Parathyroid adenoma (tissue), 2 donors: ENCODE measurements at regions not wholly inside any gene's neighbourhood (a gene's known extent, or its start where the extent isn't known, plus 50 kb on each side); places are given as distances from the start of the nearest gene placed in this dataset.
"Not testable (repeated sequence)": the region's sequence is repeated elsewhere in the genome, so short reads cannot be mapped to it uniquely, and the experiment has no call there.

Experiments
- H2AFZ ChIP-seq: fragments of 300-600 bp; sonication (generic); one replicate; pipeline ENCODE4 v1.7.0; 2017; ENCODE audit warnings: antibody characterized with exemption, mild to moderate bottlenecking
- H3K27ac ChIP-seq: fragments of 300-600 bp; sonication (generic); one replicate; pipeline ENCODE4 v1.7.0; 2017
- H3K27me3 ChIP-seq: fragments of 300-600 bp; sonication (generic); one replicate; pipeline ENCODE4 v1.7.0; 2017; ENCODE audit warnings: low read length; ENCODE audit not compliant: control insufficient read depth, insufficient read depth
- H3K36me3 ChIP-seq: fragments of 300-600 bp; sonication (generic); one replicate; pipeline ENCODE4 v1.7.0; 2017; ENCODE audit warnings: low read length; ENCODE audit not compliant: control insufficient read depth, insufficient read depth
- H3K4me1 ChIP-seq: fragments of 300-600 bp; sonication (generic); one replicate; pipeline ENCODE4 v1.7.0; 2017; ENCODE audit warnings: control low read depth
- H3K4me2 ChIP-seq: fragments of 300-600 bp; sonication (generic); one replicate; pipeline ENCODE4 v1.7.0; 2017; ENCODE audit warnings: low read length
- H3K4me3 ChIP-seq: fragments of 300-600 bp; sonication (generic); one replicate; pipeline ENCODE4 v1.7.0; 2017; ENCODE audit warnings: low read depth, low read length
- H3K79me2 ChIP-seq: fragments of 300-600 bp; sonication (generic); one replicate; pipeline ENCODE4 v1.7.0; 2017; ENCODE audit warnings: control low read depth
- H3K9ac ChIP-seq: fragments of 300-600 bp; sonication (generic); one replicate; pipeline ENCODE4 v1.7.0; 2017; ENCODE audit warnings: mild to moderate bottlenecking
- H3K9me3 ChIP-seq: fragments of 300-600 bp; sonication (generic); one replicate; pipeline ENCODE4 v1.7.0; 2017; ENCODE audit warnings: low read length; ENCODE audit not compliant: control insufficient read depth
- TF ChIP-seq, protein P1 (sequence below): fragments of 300-600 bp; sonication (generic); IDR thresholded peaks from one replicate; pipeline ENCODE4 v1.7.0; 2017; ENCODE audit warnings: antibody characterized with exemption, mild to moderate bottlenecking
- donor health status: primary hyperparathyroidism.

DNA sequence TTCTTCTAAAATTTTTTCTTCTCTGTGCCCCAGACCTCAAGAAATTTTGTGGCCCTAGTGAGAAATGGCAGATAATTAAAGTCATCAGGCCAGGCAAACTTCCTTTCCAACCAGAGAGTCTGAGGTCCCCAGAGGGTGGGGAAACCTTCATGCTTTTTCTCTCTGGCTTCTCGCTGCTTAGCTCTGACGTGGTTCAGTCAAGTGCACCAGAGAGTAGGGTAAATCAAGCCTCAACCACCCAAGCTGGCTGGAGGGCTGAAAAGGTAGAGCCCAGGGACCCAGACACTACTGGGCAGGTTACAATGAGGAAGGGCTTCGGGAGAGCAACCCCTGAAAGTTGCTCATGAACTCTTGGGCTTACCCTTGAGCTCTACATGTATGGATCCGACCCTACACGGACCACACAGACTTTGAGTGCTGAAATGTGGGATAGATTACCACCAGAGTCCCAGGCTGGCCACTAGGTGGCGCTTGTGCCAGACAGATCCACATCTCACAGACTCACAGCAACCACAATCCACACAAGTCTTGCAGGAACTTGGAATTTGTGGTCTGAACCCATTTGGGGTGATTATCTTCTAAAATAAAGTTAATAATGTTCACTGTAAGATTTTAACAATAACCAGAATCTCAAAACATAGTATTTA lies 323.5 kb downstream of the KLF13 start:
- not testable (repeated sequence) for H2AFZ ChIP-seq, H3K27me3 ChIP-seq, H3K4me1 ChIP-seq, H3K4me3 ChIP-seq, H3K9ac ChIP-seq, H3K79me2 ChIP-seq, H3K27ac ChIP-seq, H3K36me3 ChIP-seq, H3K4me2 ChIP-seq, H3K9me3 ChIP-seq
- TF ChIP-seq, protein P1, sequence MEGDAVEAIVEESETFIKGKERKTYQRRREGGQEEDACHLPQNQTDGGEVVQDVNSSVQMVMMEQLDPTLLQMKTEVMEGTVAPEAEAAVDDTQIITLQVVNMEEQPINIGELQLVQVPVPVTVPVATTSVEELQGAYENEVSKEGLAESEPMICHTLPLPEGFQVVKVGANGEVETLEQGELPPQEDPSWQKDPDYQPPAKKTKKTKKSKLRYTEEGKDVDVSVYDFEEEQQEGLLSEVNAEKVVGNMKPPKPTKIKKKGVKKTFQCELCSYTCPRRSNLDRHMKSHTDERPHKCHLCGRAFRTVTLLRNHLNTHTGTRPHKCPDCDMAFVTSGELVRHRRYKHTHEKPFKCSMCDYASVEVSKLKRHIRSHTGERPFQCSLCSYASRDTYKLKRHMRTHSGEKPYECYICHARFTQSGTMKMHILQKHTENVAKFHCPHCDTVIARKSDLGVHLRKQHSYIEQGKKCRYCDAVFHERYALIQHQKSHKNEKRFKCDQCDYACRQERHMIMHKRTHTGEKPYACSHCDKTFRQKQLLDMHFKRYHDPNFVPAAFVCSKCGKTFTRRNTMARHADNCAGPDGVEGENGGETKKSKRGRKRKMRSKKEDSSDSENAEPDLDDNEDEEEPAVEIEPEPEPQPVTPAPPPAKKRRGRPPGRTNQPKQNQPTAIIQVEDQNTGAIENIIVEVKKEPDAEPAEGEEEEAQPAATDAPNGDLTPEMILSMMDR, result peak; percentile 20

DNA sequence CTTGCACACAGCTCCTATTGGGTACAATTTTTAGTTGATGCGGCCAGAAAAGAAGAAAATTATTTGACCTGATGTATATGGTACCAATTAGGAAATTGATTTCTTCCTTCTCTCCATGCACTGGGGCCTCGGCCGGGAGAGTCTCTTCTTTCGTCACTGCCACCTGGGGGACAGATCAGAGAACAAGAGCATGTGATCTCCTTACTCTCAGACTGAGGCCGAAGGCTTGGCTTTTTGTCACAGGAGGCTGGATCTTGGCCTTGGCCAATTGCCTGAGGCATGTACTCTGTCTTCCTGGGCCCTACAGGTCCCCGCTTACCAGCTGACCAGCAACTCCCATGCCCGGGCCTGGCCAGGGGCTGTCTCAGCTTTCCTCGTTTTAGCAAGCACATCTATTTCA lies 330.3 kb downstream of the KLF13 start:
- H3K4me2 ChIP-seq, H3K79me2 ChIP-seq, H3K36me3 ChIP-seq, H3K9ac ChIP-seq, H3K27me3 ChIP-seq, H3K27ac ChIP-seq, H3K4me1 ChIP-seq, H3K4me3 ChIP-seq, H3K9me3 ChIP-seq, H2AFZ ChIP-seq: not testable (repeated sequence)

DNA sequence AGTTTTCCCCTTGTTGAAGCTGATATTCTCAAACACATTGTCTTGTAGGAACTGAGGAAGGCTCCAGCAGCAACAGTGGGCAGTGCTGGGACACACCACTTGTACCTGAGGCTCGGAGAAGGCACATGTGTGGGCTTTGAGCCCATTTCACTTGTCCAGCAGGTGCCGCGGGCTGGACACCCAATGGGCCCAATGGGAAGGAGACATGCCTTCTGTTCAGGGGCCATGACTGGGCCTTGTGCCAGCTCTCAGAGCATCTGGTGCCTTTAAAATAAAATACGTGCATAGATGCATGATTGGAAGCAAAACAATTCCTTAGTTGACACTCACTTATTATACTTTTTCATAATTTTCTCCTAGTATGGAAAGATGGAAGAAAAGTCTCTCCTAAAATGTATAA lies 334.2 kb downstream of the KLF13 start:
- no peak overlapping the region for H3K27ac ChIP-seq
- TF ChIP-seq, protein P1, result no peak
- no peaks in the 10 kb centered on the region for H3K36me3 ChIP-seq
- no peaks in the 10 kb centered on the region for H3K27me3 ChIP-seq
- H3K4me3 ChIP-seq, result no peak overlapping the region
- H2AFZ ChIP-seq, result no peak overlapping the region
- H3K79me2 ChIP-seq, result no peaks in the 10 kb centered on the region
- no peaks in the 10 kb centered on the region for H3K9me3 ChIP-seq
- no peak overlapping the region for H3K9ac ChIP-seq
- H3K4me2 ChIP-seq, result no peak overlapping the region
- H3K4me1 ChIP-seq, result no peaks in the 10 kb centered on the region

DNA sequence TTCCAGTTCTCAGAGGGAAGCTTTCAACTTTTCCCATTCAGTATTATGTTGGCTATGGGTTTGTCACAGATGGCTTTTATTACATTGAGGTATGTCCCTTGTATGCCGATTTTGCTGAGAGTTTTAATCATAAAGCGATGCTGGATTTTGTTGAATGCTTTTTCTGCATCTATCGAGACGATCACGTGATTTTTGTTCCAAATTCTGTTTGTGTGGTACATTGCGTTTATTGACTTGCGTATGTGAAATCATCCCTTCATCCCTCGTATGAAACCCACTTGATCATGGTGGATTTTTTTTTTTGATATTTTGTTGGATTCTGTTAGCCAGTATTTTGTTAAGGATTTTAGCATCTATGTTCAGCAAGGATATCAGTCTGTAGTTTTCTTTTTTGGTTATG lies 339.1 kb downstream of the KLF13 start:
- not testable (repeated sequence) for H3K4me1 ChIP-seq, H3K79me2 ChIP-seq, H3K9ac ChIP-seq, H3K27me3 ChIP-seq, H3K9me3 ChIP-seq, H3K4me3 ChIP-seq, H2AFZ ChIP-seq, H3K36me3 ChIP-seq, H3K4me2 ChIP-seq, H3K27ac ChIP-seq

DNA sequence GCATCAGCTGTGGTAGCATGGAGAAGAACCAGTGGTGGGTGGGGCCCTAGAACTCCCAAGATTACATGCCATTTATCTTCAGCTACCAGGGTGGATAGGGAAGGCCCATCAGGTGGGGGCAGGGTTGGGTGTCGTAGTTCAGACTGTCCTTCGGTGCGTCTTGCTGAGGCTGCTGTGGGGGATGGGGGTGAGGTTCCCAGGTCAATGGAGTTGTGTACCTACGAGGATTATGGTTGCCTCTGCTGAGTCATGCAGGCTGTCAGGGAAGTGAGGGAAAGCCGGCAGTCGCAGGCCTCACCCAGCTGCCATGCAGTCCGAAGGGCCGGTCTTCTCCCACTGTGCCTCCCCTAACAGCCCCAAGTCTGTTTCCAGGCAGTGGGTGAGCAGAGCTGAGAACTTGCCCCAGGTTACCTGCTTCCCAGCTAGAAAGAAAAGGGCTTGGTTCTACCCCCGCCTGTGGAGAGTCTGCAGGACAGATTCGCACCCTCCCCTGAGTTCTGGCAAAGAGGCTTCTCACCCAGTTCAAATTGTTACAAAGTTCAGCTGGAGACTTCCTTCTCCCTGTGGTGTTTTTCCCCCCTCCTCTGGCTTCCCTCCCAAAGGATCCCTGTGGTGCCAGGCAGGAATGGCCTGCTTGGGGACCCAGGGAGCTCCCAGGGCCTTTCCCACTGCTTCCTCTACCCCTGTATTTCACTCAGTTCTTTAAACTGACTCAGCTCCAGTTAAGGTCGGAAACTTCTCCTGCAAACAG lies 342.7 kb downstream of the KLF13 start:
- not testable (repeated sequence) for H3K4me3 ChIP-seq, H3K27me3 ChIP-seq, H3K9ac ChIP-seq, H3K4me2 ChIP-seq, H3K36me3 ChIP-seq, H3K9me3 ChIP-seq, H3K4me1 ChIP-seq, H2AFZ ChIP-seq, H3K79me2 ChIP-seq, H3K27ac ChIP-seq

DNA sequence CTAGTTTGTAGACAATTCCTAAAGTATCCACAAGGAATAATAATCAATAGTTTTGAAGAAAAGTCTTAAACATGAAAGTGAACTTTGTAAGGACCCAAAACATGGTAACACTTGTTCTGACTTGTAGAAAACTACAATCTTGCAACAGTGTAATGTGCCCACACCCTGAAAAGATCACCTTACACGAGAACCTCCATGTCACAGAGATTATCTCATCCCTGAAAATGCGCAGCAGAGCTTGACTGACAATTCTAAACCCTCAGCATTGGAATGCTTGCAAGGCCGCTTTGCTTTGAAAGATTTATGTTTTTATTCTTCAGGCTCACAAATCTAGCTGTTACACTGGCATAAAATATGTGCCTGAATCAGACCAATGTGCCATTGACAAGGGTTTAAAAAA lies 346.6 kb downstream of the KLF13 start:
- not testable (repeated sequence) for H3K36me3 ChIP-seq, H3K9ac ChIP-seq, H3K4me3 ChIP-seq, H3K79me2 ChIP-seq, H2AFZ ChIP-seq, H3K27me3 ChIP-seq, H3K4me1 ChIP-seq, H3K27ac ChIP-seq, H3K4me2 ChIP-seq, H3K9me3 ChIP-seq

DNA sequence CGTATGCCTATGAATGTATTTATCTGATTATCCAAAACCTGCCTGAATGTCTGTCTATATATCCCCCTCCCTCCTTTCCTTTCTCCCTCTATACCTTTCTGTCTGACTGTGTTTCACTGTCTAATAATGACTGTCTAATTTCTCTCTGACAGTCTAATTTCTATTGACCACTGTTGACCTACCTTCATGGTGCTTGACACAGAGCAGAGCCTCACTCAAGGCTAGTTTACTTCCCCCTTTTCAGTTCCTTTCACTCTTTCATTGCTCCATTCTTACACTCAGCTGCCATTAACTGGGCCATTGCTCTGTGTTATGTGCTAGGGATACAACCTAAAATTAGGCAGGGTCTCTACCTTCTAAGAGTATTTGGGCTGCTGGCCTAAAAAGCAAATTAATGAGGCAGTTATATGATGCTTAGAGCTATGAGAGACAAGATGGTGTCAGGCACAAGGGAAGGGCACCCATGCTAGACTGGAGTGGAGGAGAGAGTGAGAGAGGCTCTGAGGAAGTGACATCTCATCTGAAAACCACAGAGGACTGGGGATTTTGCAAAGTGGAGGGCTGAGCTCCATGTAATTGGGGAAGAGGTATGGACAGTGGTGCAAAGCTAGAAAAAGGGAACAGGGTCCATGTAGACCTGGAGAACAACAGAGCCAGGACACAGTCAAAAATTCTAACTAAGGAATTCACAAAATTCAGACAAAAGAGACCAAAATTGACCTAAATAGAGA lies 348.6 kb upstream of the CHRNA7 start:
- H3K79me2 ChIP-seq, H3K4me2 ChIP-seq, H3K9me3 ChIP-seq, H3K9ac ChIP-seq, H3K4me3 ChIP-seq, H3K4me1 ChIP-seq, H3K27ac ChIP-seq, H3K36me3 ChIP-seq, H3K27me3 ChIP-seq, H2AFZ ChIP-seq: not testable (repeated sequence)

DNA sequence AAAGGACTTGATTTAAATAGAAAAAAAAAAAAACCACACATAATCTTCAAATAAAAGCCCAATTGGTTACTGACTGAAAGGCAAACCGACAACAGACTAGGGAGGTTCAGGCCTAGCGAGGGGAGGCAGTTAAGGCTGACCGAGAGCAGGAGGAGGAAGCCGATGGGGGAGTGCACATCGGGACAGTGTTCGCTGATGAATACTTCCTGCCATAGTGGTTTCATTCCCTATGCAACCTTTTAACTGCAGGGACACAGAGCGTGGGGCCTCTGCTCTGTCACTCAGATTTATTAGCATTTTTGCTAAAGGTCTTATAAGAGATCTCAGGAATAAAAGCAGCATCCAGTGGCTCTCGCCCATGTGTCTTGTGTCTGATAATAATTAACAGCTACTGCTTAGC lies 343.2 kb upstream of the CHRNA7 start:
- H2AFZ ChIP-seq, H3K9me3 ChIP-seq, H3K4me1 ChIP-seq, H3K4me2 ChIP-seq, H3K27ac ChIP-seq, H3K4me3 ChIP-seq, H3K27me3 ChIP-seq, H3K79me2 ChIP-seq, H3K36me3 ChIP-seq, H3K9ac ChIP-seq: not testable (repeated sequence)

DNA sequence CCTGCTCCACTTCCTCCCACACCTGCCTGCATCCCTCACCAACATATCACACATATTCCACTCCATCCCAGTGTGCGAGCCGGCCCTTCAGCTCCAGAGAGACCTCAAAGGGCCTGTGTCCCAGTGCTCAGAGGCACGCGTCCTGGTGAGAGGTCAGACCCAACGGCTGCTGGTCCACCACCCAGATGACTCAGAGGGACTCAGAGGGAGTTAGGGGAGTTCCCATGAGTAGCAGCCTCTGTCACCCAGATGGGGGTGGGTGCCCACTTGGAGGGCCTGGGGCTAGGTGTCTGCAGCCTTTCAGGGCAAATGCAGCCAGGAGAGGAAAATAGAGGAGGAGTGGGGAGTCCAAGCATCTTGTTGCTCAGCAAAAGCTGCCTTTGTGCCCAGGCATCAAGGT lies 333.8 kb upstream of the CHRNA7 start:
- H3K27ac ChIP-seq, H3K4me1 ChIP-seq, H3K36me3 ChIP-seq, H3K9me3 ChIP-seq, H3K9ac ChIP-seq, H3K79me2 ChIP-seq, H3K4me2 ChIP-seq, H3K4me3 ChIP-seq, H2AFZ ChIP-seq, H3K27me3 ChIP-seq: not testable (repeated sequence)
